PC-9 (cell line): ENCODE measurements at regions not wholly inside any gene's neighbourhood (a gene's known extent, or its start where the extent isn't known, plus 50 kb on each side); places are given as distances from the start of the nearest gene placed in this dataset.

Experiments
- EZH2 ChIP-seq: fragments of 200-600 bp; sonication (generic); IDR thresholded peaks from 2 replicates; pipeline ENCODE4 v1.8.0; 2017; ENCODE audit warnings: antibody characterized with exemption, low read depth
- TF ChIP-seq, protein P1 (sequence below): fragments of 200-600 bp; sonication (generic); conservative IDR thresholded peaks from 2 replicates; pipeline ENCODE4 v1.6.1; 2017; ENCODE audit warnings: mixed run types, antibody characterized with exemption, mild to moderate bottlenecking, moderate library complexity

DNA sequence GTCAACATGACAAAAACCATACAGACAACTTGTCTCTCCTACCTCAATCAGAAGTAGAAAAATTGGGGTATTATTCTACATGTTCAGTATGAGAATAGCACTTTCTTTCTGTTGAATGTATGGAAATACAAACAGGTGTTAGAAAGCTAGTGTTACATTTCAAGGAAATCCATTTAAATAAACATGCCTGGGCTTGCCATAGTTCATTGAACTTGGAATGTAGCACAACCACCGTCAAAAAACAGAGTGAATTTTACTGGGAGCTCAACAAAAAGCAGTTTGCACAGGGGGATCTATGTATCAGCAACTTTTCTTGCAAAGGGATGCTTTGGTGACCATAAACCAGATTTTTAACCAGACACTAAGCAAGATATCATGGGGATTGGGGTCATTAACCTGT is 307.9 kb upstream of the SMARCA2 start:
- TF ChIP-seq, protein P1, sequence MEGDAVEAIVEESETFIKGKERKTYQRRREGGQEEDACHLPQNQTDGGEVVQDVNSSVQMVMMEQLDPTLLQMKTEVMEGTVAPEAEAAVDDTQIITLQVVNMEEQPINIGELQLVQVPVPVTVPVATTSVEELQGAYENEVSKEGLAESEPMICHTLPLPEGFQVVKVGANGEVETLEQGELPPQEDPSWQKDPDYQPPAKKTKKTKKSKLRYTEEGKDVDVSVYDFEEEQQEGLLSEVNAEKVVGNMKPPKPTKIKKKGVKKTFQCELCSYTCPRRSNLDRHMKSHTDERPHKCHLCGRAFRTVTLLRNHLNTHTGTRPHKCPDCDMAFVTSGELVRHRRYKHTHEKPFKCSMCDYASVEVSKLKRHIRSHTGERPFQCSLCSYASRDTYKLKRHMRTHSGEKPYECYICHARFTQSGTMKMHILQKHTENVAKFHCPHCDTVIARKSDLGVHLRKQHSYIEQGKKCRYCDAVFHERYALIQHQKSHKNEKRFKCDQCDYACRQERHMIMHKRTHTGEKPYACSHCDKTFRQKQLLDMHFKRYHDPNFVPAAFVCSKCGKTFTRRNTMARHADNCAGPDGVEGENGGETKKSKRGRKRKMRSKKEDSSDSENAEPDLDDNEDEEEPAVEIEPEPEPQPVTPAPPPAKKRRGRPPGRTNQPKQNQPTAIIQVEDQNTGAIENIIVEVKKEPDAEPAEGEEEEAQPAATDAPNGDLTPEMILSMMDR = no peak
- no peak for TF ChIP-seq EZH2
